Prostate gland (tissue), 2 donors: ENCODE measurements at regions not wholly inside any gene's neighbourhood (a gene's known extent, or its start where the extent isn't known, plus 50 kb on each side); places are given as distances from the start of the nearest gene placed in this dataset.
"Not testable (repeated sequence)": the region's sequence is repeated elsewhere in the genome, so short reads cannot be mapped to it uniquely, and the experiment has no call there.

Experiments used
- DNase-seq: peaks from one replicate; pipeline ENCODE4 v3.0.0-alpha.2; 2019; ENCODE audit warnings: low spot score
- H3K27ac ChIP-seq, 2 donors: fragments of 200-600 bp; sonication (generic); 2 replicates each; pipeline ENCODE4 v1.5.1; 2017 to 2019
- H3K27me3 ChIP-seq: fragments of 200-600 bp; sonication (generic); replicated peaks from 2 replicates; pipeline ENCODE4 v1.5.1; 2019; ENCODE audit not compliant: insufficient read depth
- H3K36me3 ChIP-seq, 2 donors: fragments of 200-600 bp; sonication (generic); 1 replicate in 1 of 2; 2 replicates in 1 of 2; pipeline versions ENCODE4 v1.5.1 to v1.8.1; 2017 to 2019
- H3K4me1 ChIP-seq: fragments of 200-600 bp; sonication (generic); replicated peaks from 2 replicates; pipeline ENCODE4 v1.5.1; 2019
- H3K4me3 ChIP-seq, 2 donors: fragments of 200-600 bp; sonication (generic); 2 replicates each; pipeline ENCODE4 v1.5.1; 2017 to 2019
- H3K9me3 ChIP-seq: fragments of 200-600 bp; sonication (generic); 2 replicates; pipeline ENCODE4 v1.5.1; 2017
- POLR2A ChIP-seq: fragments of 450-650 bp; IDR thresholded peaks from one replicate; pipeline ENCODE4 v1.6.1; 2016; ENCODE audit warnings: antibody characterized with exemption, mild to moderate bottlenecking
- POLR2AphosphoS5 ChIP-seq: sonication (generic); formaldehyde crosslinking; IDR thresholded peaks from one replicate; pipeline ENCODE4 v1.6.1; 2017; ENCODE audit warnings: antibody characterized with exemption
- WGBS: methylation state at CpG from one replicate; pipeline ENCODE4 v1.1.5; 2018; 5-methylcytosine and 5-hydroxymethylcytosine counted together
- intact Hi-C: fragments of 100-400 bp; cut with DNase I; formaldehyde crosslinking; loops from one replicate; pipeline ENCODE4 v1.14.2; 2022
- TF ChIP-seq, protein P1 (sequence below), 4 experiments: fragments of 200-600 bp in 2 of 4; fragments of 450-650 bp in 2 of 4; sonication (generic) in 2 of 4; IDR thresholded peaks; 1 replicate in 3 of 4; 2 replicates in 1 of 4; pipeline ENCODE4 v1.5.1; 2016 to 2019; ENCODE audit warnings: antibody characterized with exemption in 4 of 4, mild to moderate bottlenecking in 2 of 4, moderate library complexity in 2 of 4

- H3K4me3 ChIP-seq = no peak overlapping the region
- TF ChIP-seq POLR2A (no peak), POLR2AphosphoS5 (no peak)
- TF ChIP-seq, protein P1, sequence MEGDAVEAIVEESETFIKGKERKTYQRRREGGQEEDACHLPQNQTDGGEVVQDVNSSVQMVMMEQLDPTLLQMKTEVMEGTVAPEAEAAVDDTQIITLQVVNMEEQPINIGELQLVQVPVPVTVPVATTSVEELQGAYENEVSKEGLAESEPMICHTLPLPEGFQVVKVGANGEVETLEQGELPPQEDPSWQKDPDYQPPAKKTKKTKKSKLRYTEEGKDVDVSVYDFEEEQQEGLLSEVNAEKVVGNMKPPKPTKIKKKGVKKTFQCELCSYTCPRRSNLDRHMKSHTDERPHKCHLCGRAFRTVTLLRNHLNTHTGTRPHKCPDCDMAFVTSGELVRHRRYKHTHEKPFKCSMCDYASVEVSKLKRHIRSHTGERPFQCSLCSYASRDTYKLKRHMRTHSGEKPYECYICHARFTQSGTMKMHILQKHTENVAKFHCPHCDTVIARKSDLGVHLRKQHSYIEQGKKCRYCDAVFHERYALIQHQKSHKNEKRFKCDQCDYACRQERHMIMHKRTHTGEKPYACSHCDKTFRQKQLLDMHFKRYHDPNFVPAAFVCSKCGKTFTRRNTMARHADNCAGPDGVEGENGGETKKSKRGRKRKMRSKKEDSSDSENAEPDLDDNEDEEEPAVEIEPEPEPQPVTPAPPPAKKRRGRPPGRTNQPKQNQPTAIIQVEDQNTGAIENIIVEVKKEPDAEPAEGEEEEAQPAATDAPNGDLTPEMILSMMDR (IDR thresholded peaks at IDR 0.05) = no peak
- H3K27ac ChIP-seq = no peak overlapping the region
- no peaks in the 10 kb centered on the region for H3K9me3 ChIP-seq
- 62% methylated on average over 3 of the region's 3 CpGs for WGBS
- intact Hi-C loops = no loop called here
- no peaks in the 10 kb centered on the region for H3K36me3 ChIP-seq
- no peak for DNase-seq
- H3K27me3 ChIP-seq = no peaks in the 10 kb centered on the region
- H3K4me1 ChIP-seq = no peaks in the 10 kb centered on the region
Measured at GRCh38 chr4:38468339-38468866, 195.6 kb upstream of the KLF3 start.

DNA sequence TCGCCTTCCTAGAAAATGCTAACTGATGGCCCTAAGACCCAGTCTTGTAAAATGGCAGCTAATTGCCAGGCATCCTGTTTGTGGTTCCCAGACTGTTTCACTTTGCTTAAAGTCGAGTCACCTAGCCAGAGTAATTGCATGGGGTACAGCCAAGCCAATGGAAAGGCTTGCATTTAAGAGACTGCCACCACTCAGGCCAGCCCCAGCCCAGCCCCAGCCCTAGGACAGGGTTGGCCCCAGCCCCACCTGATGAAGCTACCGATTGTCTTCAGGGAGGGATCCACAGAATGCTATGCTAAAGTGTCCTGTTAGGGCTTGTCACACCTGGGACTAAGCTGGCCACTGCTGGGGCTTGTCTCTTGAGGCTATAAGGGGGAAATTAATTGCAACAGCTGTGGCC is 194.6 kb upstream of the KLF3 start:
- 57% methylated on average over 3 of the region's 3 CpGs for WGBS
- TF ChIP-seq POLR2AphosphoS5 = no peak
- TF ChIP-seq POLR2A = no peak
- TF ChIP-seq, protein P1 (IDR thresholded peaks at IDR 0.05) = no peak
- Histone ChIP-seq H3K9me3 (no peaks in the 10 kb centered on the region), H3K27me3 (no peaks in the 10 kb centered on the region), H3K27ac (no peak overlapping the region), H3K4me3 (no peak overlapping the region), H3K36me3 (no peaks in the 10 kb centered on the region), H3K4me1 (no peaks in the 10 kb centered on the region)
- intact Hi-C loops = no loop called here
- no peak for DNase-seq

DNA sequence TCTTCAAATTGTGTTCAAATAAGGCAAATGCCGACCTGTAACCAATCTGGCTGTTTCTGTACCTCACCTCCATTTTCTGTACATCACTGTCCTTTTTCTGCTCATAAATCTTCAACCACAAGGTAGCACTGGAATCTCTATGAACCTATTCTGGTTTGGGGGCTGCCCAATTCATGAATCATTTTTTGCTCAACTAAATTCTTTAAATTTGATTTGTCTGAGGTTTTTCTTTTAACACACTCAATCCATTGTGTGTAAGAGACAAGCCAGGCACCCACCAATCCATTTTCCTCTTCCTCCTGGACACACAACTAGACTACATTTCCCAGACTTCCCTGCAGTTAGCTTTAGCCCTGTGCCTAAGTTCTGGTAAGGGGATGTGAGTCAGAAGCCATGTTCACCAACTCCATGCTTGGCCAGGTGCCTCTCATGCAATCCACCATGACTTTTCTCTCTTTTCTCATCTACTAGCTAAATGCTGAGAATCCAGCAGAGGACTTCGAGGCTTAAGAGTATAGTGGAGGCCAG is 193.2 kb upstream of the KLF3 start:
- 96% methylated on average over 2 of the region's 2 CpGs for WGBS
- Histone ChIP-seq H3K4me3 (no peak overlapping the region), H3K9me3 (no peaks in the 10 kb centered on the region), H3K27me3 (no peaks in the 10 kb centered on the region), H3K36me3 (no peaks in the 10 kb centered on the region), H3K4me1 (no peaks in the 10 kb centered on the region), H3K27ac (no peak overlapping the region)
- no peak for DNase-seq
- intact Hi-C loops = no loop called here
- TF ChIP-seq, protein P1 (IDR thresholded peaks at IDR 0.05) = no peak
- TF ChIP-seq POLR2AphosphoS5 = no peak
- no peak for TF ChIP-seq POLR2A

- Histone ChIP-seq H3K27ac (no peak overlapping the region), H3K9me3 (no peaks in the 10 kb centered on the region), H3K4me3 (no peak overlapping the region), H3K27me3 (no peaks in the 10 kb centered on the region), H3K4me1 (no peaks in the 10 kb centered on the region), H3K36me3 (no peaks in the 10 kb centered on the region)
- intact Hi-C loops = no loop called here
- 80% methylated on average over 1 of the region's 1 CpG for WGBS
- no peak for DNase-seq
- TF ChIP-seq POLR2A (no peak), POLR2AphosphoS5 (no peak)
- TF ChIP-seq, protein P1 (IDR thresholded peaks at IDR 0.05) = no peak
Measured at GRCh38 chr4:38482696-38483095, 181.3 kb upstream of the KLF3 start.

DNA sequence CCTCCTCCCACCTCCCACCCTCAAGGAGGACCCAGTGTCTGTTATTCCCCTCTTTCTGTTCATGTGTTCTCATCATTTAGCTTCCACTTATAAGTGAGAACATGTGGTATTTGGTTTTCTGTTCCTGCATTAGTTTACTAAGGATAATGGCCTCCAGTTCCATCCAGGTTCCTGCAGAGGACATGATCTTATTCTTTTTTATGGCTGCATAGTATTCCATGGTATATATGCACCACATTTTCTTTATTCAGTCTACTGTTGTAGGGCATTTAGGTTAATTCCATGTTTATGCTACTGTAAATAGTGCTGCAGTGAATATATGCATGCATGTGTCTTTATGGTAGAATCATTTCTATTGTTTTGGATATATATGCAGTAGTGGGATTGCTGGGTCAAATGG is 180.4 kb upstream of the KLF3 start:
- H3K27me3 ChIP-seq, H3K36me3 ChIP-seq, H3K9me3 ChIP-seq, DNase-seq, H3K4me3 ChIP-seq, H3K4me1 ChIP-seq, H3K27ac ChIP-seq, intact Hi-C loops: not testable (repeated sequence)
